T1000 (cell line): ENCODE measurements at regions not wholly inside any gene's neighbourhood (a gene's known extent, or its start where the extent isn't known, plus 50 kb on each side); places are given as distances from the start of the nearest gene placed in this dataset.

Source experiments
- DNase-seq: peaks from one replicate; lab custom pipeline; 2025; ENCODE audit warnings: mixed read lengths; lab: John Stamatoyannopoulos, UW

GRCh38 chr4:155094201-155094820 is 114.1 kb upstream of the NPY2R start:
- DNase-seq: no peak

DNA sequence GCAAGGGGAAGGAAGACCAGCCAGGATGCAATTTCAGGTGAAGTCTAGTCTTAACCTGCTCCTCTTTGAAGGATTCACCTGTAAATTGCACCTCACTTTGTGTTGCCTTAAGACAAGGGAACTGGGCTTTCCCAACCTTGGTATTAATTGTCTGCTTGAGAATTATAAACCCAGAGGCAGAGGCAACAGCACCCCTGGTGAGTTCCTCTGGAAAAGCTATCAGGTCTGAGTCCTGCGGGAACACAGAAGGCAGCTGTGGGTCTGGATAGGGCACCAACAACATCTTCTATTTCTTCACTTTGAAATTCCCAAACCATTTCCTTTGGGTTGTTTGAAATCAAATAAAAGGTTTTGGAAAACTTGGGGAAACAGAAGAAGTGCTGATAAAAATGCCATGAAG is 109.2 kb upstream of the NPY2R start:
- DNase-seq: no peak

DNA sequence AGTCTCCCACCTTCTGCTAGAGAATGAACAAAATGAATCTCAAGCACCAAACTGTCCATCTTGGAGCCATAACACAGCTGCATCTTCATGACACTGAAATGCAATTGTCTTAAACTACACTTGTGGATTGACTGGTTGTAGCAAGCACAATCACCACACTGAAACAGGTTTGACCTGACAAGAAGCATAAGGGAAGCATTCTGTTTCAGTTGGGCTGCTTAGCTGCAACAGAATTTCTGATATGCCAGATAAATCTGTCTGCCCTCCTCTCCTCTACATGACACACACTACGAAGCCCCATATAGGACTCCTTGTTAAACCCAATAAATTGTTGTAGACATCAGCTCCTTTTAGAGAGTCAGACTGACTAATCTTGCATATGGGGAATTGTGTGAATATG is 101.8 kb upstream of the NPY2R start:
- no peak for DNase-seq

GRCh38 chr4:155107059-155107458 is 101.4 kb upstream of the NPY2R start:
- no peak for DNase-seq

DNA sequence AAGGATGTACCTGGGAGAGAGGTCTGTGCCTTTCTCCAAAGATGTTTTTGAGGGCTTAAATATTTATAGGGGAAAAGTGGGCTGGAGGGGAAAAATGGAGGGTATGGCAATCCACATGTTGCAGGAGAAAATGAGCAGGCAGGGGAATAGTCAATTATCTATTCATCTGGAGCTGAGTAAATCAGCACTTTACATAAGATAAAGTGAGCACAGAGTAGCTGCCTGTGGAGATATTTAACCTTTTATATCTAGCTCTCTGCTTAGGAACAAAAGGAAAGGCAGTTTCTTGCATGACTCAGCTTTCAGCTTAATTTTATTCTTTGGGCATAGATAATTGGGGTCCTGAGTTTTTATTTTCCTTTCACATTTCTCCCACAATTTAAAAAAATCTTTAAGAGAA is 93.6 kb upstream of the NPY2R start:
- no peak for DNase-seq

- DNase-seq: no peak
Observed at GRCh38 chr4:155119006-155119405, 89.4 kb upstream of the NPY2R start.

DNA sequence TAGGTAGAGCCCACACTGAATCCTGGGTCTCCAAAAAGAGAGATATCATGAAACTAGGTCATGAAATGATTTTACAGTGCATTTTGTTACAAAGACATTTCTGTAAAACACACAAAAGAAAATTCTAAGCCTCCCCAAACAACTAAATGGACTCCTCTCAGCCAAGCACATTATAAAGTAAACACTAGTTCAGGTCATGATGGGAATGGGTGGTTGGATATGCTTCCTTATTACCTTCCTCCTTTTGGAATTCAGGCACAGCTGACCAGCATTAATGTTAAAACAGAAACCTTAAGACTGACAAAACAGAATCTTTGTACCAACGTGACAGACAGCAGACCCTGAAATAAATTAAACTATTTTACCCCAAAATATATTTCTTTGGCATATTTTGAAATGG is 87.9 kb upstream of the NPY2R start:
- no peak for DNase-seq

DNA sequence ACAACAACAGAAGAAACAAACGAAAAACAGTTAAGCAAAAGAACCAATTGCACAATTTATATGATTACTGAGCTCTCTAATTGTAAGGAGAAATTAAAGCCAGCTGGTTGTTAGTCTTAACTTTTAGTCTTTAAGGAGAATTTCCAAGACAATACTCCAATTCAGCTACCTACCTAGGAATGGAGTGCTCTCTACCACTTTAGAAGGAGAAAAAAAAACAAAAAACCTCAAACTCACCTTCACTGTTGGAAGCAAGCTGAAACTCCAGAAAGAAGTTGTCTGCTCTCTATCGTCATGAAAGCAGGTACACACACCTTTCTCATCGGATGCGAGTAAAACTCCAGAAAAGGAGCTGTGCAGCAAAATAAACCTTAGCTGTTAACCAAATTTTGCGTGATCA is 86.1 kb upstream of the NPY2R start:
- no peak for DNase-seq

- no peak for DNase-seq
Observed at GRCh38 chr4:155134136-155134535, 74.3 kb upstream of the NPY2R start.

- DNase-seq: no peak
Observed at GRCh38 chr4:155140889-155141288, 67.5 kb upstream of the NPY2R start.

DNA sequence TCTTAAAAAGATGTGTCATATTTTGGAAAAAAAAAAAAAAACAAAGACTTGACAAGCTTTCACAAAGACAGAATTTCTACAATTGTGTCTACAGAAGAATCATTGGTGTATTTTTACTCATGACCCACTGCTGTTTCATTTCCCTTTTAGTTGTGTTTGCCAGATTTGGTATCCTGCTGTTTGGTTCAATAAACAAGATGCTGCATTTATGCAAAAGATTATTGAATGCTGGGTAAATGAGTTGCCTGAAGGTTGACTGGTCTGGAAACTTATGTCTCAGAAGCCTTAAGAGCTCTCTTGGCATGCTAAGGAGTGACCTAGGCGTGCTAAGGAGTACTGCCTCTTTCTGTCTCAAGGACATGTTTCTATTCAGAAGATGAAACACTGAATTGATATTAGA is 64.9 kb upstream of the NPY2R start:
- no peak for DNase-seq
